NCI-H1105 (cell line): ENCODE measurements at regions not wholly inside any gene's neighbourhood (a gene's known extent, or its start where the extent isn't known, plus 50 kb on each side); places are given as distances from the start of the nearest gene placed in this dataset.
"Not testable (repeated sequence)": the region's sequence is repeated elsewhere in the genome, so short reads cannot be mapped to it uniquely, and the experiment has no call there.

Experiments used
- DNase-seq: peaks from one replicate; lab custom pipeline; 2025; lab: John Stamatoyannopoulos, UW

DNA sequence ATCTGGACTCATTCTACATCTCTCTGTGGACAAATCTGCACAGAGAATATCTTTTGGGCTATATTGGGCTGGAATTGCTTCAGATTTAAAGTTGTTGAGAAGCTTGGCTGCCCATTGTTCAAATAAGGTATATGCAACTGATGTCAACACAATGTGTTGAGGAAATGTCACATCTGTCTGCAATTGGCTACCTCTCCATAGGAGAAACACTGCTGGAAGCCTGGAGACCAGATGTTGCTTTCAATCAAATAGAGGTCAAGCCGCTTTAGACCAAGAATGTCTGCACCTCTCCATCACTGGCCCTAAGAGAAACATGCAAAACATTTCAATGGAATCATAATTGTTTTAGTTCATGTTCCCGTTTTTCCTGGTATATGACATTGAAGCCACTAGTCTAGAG is 720.2 kb downstream of the SLC4A3 start:
- no peak for DNase-seq

GRCh38 chr2:220348206-220348605 is 720.8 kb downstream of the SLC4A3 start:
- DNase-seq, result no peak

DNA sequence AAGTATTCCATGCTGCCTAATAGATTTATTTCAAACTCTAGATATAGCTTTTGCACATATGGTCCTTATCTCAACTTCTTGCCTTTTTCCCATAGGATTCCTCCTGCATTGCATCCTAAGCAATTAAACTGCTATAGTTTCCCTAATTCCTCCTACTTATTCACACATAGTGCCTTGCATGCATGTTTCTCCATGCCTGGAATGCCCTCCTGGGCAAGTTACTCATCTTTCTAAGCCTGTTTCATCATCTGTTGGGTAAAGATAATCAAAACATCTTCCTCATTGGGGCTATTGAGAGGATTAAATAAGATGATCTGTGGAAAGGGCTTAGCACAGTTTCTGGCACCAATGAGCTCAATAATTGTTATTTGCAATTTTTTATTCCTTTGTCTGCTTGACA is 726.5 kb downstream of the SLC4A3 start:
- DNase-seq, result no peak

DNA sequence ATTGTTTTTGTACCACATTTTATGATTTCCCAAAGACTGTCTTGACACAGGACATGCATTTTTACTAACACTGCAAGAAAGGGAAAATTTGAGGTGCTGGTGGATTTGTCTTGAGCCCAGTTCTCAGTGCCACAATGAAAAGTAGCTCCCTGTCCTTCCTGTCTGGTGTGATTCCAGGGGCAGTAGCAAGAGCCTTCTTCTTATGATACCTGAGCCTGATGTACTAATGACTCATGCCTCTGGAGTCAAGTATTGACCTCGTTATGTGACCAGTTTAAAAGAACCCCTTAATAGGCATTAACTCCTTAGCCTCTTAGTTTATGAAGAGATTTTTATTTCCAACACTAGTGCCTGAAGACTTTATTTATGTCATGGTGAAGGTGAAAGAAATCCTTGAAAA is 728.6 kb downstream of the SLC4A3 start:
- DNase-seq, result no peak

DNA sequence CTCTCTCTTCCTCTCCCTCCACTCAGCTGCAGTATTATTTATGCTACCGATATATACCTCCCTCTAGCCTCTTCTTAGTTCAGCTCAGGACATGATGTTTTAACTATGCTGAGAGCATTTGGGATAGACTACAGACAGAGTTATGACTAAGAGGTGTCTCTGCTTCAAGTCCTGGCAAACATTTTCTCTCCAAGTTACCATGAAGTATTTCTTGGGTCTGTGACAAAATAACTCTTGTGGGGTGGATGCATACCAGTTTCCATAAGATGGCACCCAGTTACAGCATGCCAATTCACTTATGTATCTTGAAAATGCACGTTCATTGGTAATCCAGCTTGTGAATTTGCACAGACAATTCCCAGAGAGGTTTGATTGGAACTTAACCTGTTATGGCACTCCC is 737.6 kb downstream of the SLC4A3 start:
- DNase-seq, result no peak

DNA sequence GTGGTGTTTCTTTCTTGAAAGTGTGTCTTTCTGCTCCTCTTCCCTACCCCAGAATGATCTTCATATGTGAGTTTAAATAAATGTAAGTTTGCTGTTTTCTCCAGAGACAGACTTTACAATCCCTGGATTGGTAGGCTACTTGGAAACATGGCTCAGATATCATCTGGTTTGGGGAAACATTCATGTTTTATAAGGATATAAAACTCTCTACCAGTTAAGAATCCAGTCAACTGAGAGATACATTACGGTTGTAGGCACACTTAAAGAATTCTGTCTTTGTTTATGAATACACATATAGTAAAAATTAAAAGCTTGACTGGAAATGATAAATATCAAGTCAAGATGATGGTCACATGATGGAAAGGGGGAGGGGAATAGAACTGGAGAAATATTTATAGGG is 739.3 kb downstream of the SLC4A3 start:
- DNase-seq, result no peak

- DNase-seq, result no peak
These were observed 743.3 kb downstream of the SLC4A3 start for GRCh38 chr2:220370764-220371163.

GRCh38 chr2:220371211-220371610 is 743.8 kb downstream of the SLC4A3 start:
- DNase-seq, result no peak

DNA sequence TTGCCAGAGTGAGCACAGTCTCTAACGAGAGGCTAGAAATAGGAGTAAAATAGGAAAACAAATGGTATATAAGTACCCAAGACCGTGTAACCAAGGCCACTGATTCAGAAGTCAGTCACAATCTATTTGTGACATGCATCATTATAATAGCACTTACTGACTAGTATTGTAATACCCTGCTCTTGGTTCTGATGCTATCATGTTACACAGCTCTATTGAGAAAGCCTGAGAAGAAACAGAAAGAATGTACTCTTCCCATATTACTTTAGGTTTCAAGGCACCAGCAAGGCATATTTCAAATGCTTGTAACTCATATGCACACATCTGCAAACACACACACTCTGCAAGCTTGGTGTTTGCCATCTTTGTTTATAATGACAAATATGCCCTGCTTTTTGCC is 746.4 kb downstream of the SLC4A3 start:
- no peak for DNase-seq

GRCh38 chr2:220374282-220374681 is 746.9 kb downstream of the SLC4A3 start:
- no peak for DNase-seq

GRCh38 chr2:220377482-220378155 is 750.2 kb downstream of the SLC4A3 start:
- DNase-seq, result no peak

GRCh38 chr2:220387758-220388157 is 760.3 kb downstream of the SLC4A3 start:
- DNase-seq, result not testable (repeated sequence)

- DNase-seq, result no peak
These were observed 766.3 kb downstream of the SLC4A3 start for GRCh38 chr2:220393711-220394110.

GRCh38 chr2:220394433-220394832 is 767.0 kb downstream of the SLC4A3 start:
- DNase-seq, result peak; percentile 59

DNA sequence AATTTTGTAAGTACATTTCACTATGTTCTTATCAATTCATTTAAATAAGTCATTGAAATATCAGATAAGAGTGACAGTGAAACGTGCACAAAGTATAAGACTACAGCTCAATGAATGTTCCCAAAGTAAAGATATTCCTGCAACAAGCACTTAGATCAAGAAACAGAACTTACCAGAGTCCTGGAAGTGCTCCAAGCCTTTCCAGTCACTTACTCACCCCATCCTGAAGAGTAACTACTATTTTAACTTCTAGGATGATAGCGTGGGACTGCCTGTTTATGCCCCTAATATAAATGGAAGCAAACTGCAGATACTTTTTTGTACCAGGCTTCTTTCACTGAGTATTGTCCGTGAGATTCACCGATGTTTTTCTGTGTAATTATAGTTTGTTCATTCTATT is 768.9 kb downstream of the SLC4A3 start:
- no peak for DNase-seq

DNA sequence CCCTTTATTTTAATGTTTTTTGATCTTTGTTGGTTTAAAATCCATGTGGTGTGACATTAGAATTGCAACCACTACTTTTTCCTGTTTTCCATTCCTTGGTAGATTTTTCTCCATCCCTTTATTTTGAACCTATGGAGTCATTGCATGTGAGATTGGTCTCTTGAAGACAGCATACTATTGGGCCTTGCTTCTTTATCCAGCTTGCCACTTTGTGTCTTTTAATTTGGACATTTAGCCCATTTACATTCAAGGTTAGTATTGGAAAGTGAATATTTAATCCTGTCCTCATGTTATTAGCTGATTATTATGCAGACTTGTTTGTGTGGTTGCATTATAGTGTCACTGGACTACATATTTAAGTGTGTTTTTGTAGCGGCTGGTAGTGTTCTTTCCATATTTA is 782.9 kb downstream of the SLC4A3 start:
- DNase-seq, result no peak

GRCh38 chr2:220417503-220417902 is 790.1 kb downstream of the SLC4A3 start:
- no peak for DNase-seq

DNA sequence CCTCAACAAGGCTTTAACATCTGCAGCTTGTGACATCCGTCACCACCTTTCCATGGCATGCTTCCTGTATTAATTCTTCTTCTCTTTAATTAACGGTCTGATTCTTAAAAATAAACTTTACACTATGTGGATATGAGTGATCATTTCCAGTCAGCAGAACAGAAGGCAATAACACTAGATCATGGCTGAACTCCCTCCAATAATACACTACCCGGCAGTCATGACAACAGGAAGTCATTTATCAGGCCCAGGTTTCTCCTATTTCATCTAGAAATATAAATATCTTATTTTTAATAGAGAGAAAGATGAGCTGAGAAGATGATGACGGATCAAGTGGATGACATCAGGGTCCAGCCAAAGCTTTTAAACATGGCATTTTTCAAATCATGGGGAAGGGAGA is 792.2 kb downstream of the SLC4A3 start:
- no peak for DNase-seq

- DNase-seq, result no peak
These were observed 793.4 kb downstream of the SLC4A3 start for GRCh38 chr2:220420820-220421219.

- no peak for DNase-seq
These were observed 795.2 kb downstream of the SLC4A3 start for GRCh38 chr2:220422676-220423075.

GRCh38 chr2:220424561-220424960 is 797.1 kb downstream of the SLC4A3 start:
- no peak for DNase-seq

DNA sequence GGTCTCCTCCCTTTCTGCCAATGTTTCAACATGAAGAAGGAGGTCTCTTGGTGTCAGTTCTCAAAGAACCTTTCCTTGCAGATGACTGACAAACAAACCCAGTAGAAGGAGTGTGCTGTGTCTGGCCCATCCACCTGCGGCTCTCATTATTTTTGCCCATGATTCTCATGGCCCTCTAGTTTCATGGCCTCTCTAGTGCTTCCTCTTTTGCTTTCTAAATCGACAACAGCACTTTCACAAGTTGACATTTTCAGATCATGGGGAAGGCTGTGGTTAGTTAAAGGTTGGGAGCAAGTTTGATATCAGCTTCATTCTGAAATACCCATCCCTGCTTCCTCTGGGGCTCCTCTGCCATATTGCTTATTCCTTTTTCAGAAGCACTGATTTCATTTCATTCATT is 805.2 kb downstream of the SLC4A3 start:
- no peak for DNase-seq

- DNase-seq, result no peak
These were observed 805.7 kb downstream of the SLC4A3 start for GRCh38 chr2:220433131-220433530.

GRCh38 chr2:220434385-220434784 is 807.0 kb downstream of the SLC4A3 start:
- DNase-seq, result no peak

- no peak for DNase-seq
These were observed 810.5 kb downstream of the SLC4A3 start for GRCh38 chr2:220437938-220438337.
